PFSK-1 (cell line): ENCODE measurements at regions not wholly inside any gene's neighbourhood (a gene's known extent, or its start where the extent isn't known, plus 50 kb on each side); places are given as distances from the start of the nearest gene placed in this dataset.

Source experiments
- FOXP2 ChIP-seq: optimal IDR thresholded peaks from 2 replicates; pipeline ENCODE3; 2011; ENCODE audit warnings: borderline replicate concordance, control low read depth, inconsistent platforms; ENCODE audit not compliant: insufficient read depth; ENCODE audit errors: extremely low read length, extremely low read depth
- POLR2AphosphoS5 ChIP-seq: IDR thresholded peaks from 2 replicates; pipeline ENCODE4 v1.6.1; 2012; ENCODE audit warnings: low read depth, mild to moderate bottlenecking, control low read depth, low read length, moderate library complexity
- REST ChIP-seq, 2 experiments: IDR thresholded peaks; 2 replicates each; pipeline versions ENCODE4 v1.6.1 to v1.8.0; 2011 to 2012; ENCODE audit warnings: low read depth in 2 of 2, low read length in 2 of 2, control low read depth in 1 of 2, inconsistent platforms in 1 of 2, mild to moderate bottlenecking in 1 of 2, moderate library complexity in 1 of 2; ENCODE audit not compliant: insufficient read depth in 1 of 2
- SIN3A ChIP-seq: IDR thresholded peaks from 2 replicates; pipeline ENCODE4 v1.6.1; 2012; ENCODE audit warnings: mild to moderate bottlenecking, low read length, moderate library complexity, borderline replicate concordance; ENCODE audit not compliant: insufficient read depth
- TAF1 ChIP-seq: IDR thresholded peaks from 2 replicates; pipeline ENCODE4 v1.6.1; 2012; ENCODE audit warnings: low read length, control low read depth, borderline replicate concordance; ENCODE audit not compliant: insufficient read depth

- TF ChIP-seq FOXP2 = no peak
- no peak for TF ChIP-seq SIN3A
- no peak for TF ChIP-seq POLR2AphosphoS5
- no peak for TF ChIP-seq TAF1
- TF ChIP-seq REST (IDR thresholded peaks at IDR 0.05; ENCODE audit: insufficient read depth in 1 of 2, low read depth in 2 of 2, low read length in 2 of 2) = no peak
Measured at GRCh38 chr3:145739926-145740325, 421.1 kb downstream of the PLOD2 start.

GRCh38 chr3:145750657-145751056 lies 410.3 kb downstream of the PLOD2 start:
- no peak for TF ChIP-seq POLR2AphosphoS5
- no peak for TF ChIP-seq TAF1
- no peak for TF ChIP-seq REST (IDR thresholded peaks at IDR 0.05; ENCODE audit: insufficient read depth in 1 of 2, low read depth in 2 of 2, low read length in 2 of 2)
- no peak for TF ChIP-seq FOXP2
- no peak for TF ChIP-seq SIN3A

GRCh38 chr3:145752576-145752975 lies 408.4 kb downstream of the PLOD2 start:
- TF ChIP-seq SIN3A = no peak
- no peak for TF ChIP-seq POLR2AphosphoS5
- TF ChIP-seq FOXP2 = no peak
- TF ChIP-seq TAF1 = no peak
- no peak for TF ChIP-seq REST (IDR thresholded peaks at IDR 0.05; ENCODE audit: insufficient read depth in 1 of 2, low read depth in 2 of 2, low read length in 2 of 2)

DNA sequence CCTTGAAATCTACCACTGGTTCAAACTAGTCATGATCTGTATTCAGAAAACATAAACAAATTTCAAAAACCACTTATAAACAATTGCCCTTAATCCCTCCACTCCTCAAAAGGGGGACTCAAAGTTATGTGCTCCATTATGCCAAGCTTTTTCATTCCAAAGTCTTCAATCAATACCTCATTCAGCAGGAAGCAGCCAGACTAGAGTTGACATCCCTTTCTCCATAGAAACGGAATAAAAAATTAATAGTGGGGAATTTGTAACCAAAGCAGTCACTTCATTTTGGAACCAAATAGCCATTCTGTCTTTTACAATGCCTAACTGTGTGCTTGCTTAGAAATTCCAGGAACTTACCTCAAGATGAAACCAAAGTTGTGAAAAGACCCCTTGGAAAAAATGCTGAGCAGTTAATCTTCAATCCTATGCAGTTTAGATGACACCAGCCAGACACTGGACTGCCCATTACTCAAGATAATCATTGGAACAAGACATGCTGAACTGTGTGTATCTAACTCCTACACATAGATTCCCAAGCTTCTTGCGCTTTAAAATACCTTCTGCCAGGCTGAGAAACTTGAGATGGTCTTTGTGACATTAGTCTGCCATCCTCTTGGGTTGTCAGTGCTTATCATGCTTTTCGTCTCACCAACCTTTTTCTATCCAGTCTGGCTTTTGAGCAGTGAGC lies 406.2 kb downstream of the PLOD2 start:
- TF ChIP-seq FOXP2 = no peak

GRCh38 chr3:145760036-145760435 lies 400.9 kb downstream of the PLOD2 start:
- no peak for TF ChIP-seq TAF1
- TF ChIP-seq REST (IDR thresholded peaks at IDR 0.05; ENCODE audit: insufficient read depth in 1 of 2, low read depth in 2 of 2, low read length in 2 of 2) = no peak
- TF ChIP-seq FOXP2 = no peak
- TF ChIP-seq SIN3A = no peak
